Stomach (tissue), 4 donors: ENCODE measurements at regions not wholly inside any gene's neighbourhood (a gene's known extent, or its start where the extent isn't known, plus 50 kb on each side); places are given as distances from the start of the nearest gene placed in this dataset.

ENCODE experiments used
- POLR2A ChIP-seq, 4 donors: fragments of 450-650 bp; IDR thresholded peaks; one replicate each; pipeline ENCODE4 v1.6.1; 2016; ENCODE audit warnings: antibody characterized with exemption in 4 of 4, control low read depth in 2 of 4, mild to moderate bottlenecking in 1 of 4, moderate library complexity in 1 of 4
- POLR2AphosphoS5 ChIP-seq, 3 donors: sonication (generic); formaldehyde crosslinking; IDR thresholded peaks; one replicate each; pipeline ENCODE4 v1.6.1; 2016; ENCODE audit warnings: antibody characterized with exemption in 3 of 3
- TF ChIP-seq, protein P1 (sequence below), 7 experiments: fragments of 450-650 bp in 4 of 7; fragments of 200-600 bp in 3 of 7; sonication (generic) in 3 of 7; IDR thresholded peaks; one replicate each; pipeline ENCODE4 v1.5.1; 2016 to 2019; ENCODE audit warnings: antibody characterized with exemption in 7 of 7, control low read depth in 2 of 7, mild to moderate bottlenecking in 1 of 7

DNA sequence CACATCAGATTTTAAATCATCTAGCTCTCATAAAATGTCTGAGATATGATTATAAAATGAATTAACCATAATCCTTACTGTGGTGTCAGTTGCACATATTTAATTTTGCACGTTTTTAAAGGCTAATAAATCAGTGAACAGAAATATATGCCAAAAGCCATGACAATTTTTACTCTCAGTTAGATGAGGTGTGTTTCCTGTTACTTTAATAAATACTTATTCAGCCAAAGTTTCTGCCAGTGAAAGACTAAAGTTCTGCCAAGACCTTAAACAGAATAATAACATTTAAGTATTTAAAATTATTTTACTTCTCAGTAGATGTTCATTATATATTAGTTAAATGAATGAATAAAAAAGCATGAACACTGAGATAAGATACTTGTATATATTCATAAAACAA lies 1150.1 kb downstream of the NAALADL2 start:
- TF ChIP-seq POLR2A (IDR thresholded peaks at IDR 0.05): no peak
- no peak for TF ChIP-seq POLR2AphosphoS5 (IDR thresholded peaks at IDR 0.05)
- TF ChIP-seq, protein P1, sequence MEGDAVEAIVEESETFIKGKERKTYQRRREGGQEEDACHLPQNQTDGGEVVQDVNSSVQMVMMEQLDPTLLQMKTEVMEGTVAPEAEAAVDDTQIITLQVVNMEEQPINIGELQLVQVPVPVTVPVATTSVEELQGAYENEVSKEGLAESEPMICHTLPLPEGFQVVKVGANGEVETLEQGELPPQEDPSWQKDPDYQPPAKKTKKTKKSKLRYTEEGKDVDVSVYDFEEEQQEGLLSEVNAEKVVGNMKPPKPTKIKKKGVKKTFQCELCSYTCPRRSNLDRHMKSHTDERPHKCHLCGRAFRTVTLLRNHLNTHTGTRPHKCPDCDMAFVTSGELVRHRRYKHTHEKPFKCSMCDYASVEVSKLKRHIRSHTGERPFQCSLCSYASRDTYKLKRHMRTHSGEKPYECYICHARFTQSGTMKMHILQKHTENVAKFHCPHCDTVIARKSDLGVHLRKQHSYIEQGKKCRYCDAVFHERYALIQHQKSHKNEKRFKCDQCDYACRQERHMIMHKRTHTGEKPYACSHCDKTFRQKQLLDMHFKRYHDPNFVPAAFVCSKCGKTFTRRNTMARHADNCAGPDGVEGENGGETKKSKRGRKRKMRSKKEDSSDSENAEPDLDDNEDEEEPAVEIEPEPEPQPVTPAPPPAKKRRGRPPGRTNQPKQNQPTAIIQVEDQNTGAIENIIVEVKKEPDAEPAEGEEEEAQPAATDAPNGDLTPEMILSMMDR (IDR thresholded peaks at IDR 0.05): no peak
